ENCODE measurements at regions not wholly inside any gene's neighbourhood (a gene's known extent, or its start where the extent isn't known, plus 50 kb on each side); places are given as distances from the start of the nearest gene placed in this dataset.

GRCh38 chr7:31236868-31237267 is 103.7 kb downstream of the NEUROD6 start:
- 47% methylated on average over 6 of the region's 6 CpGs for WGBS (ENCODE audit: missing lambda C conversion rate)
- no peak for DNase-seq (ENCODE audit: low read depth in 1 of 2, low spot score in 1 of 2)
- H3K27ac ChIP-seq, result no peak overlapping the region
- H3K4me3 ChIP-seq, result no peak overlapping the region
- H3K4me1 ChIP-seq, result no peaks in the 10 kb centered on the region
- no peak for TF ChIP-seq ZC3H11A (IDR thresholded peaks at IDR 0.05)
- TF ChIP-seq TP53 (CRISPR knock-in tag; IDR thresholded peaks at IDR 0.05), result no peak
- TF ChIP-seq HDAC2 (IDR thresholded peaks at IDR 0.05), result no peak
- TF ChIP-seq, protein P1, sequence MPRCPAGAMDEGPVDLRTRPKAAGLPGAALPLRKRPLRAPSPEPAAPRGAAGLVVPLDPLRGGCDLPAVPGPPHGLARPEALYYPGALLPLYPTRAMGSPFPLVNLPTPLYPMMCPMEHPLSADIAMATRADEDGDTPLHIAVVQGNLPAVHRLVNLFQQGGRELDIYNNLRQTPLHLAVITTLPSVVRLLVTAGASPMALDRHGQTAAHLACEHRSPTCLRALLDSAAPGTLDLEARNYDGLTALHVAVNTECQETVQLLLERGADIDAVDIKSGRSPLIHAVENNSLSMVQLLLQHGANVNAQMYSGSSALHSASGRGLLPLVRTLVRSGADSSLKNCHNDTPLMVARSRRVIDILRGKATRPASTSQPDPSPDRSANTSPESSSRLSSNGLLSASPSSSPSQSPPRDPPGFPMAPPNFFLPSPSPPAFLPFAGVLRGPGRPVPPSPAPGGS (IDR thresholded peaks at IDR 0.05), result no peak
- TF ChIP-seq CHD4 (IDR thresholded peaks at IDR 0.05; ENCODE audit: borderline replicate concordance), result no peak
- no peak for TF ChIP-seq HMGXB4 (CRISPR knock-in tag; IDR thresholded peaks at IDR 0.05; ENCODE audit: borderline replicate concordance)
- TF ChIP-seq EHF (CRISPR knock-in tag; IDR thresholded peaks at IDR 0.05), result no peak
- TF ChIP-seq MAZ (IDR thresholded peaks at IDR 0.05; ENCODE audit: borderline replicate concordance, low read depth, low read length), result no peak
- no peak for TF ChIP-seq CHD2 (IDR thresholded peaks at IDR 0.05; ENCODE audit: low read length, partially characterized antibody)
- no peak for TF ChIP-seq POLR2A (IDR thresholded peaks at IDR 0.05; ENCODE audit: low read length)
- TF ChIP-seq RCOR1 (IDR thresholded peaks at IDR 0.05; ENCODE audit: low read depth, low read length), result no peak
- TF ChIP-seq POLR2AphosphoS2 (conservative IDR thresholded peaks at IDR 0.05; ENCODE audit: low read length), result no peak
- TF ChIP-seq MYC (IDR thresholded peaks at IDR 0.05; ENCODE audit: borderline replicate concordance, low read length), result no peak
- TF ChIP-seq E2F6 (IDR thresholded peaks at IDR 0.05; ENCODE audit: borderline replicate concordance, low read depth), result no peak
- no peak for TF ChIP-seq CBX2 (IDR thresholded peaks at IDR 0.05; ENCODE audit: borderline replicate concordance, low read depth)
- no peak for TF ChIP-seq RFX5 (IDR thresholded peaks at IDR 0.05)
- no peak for TF ChIP-seq MAFK (IDR thresholded peaks at IDR 0.05; ENCODE audit: partially characterized antibody)
- TF ChIP-seq HOXB13 (CRISPR knock-in tag; IDR thresholded peaks at IDR 0.05; ENCODE audit: low read depth), result no peak
- TF ChIP-seq BHLHE40 (IDR thresholded peaks at IDR 0.05; ENCODE audit: low read depth, low read length), result no peak
- no peak for FAIRE-seq
- H3K4me2 ChIP-seq, result no peak overlapping the region
- H3K9me3 ChIP-seq, result no peaks in the 10 kb centered on the region
- ChIA-PET POLR2A (no interaction called here), CTCF (interaction anchor here (0.6 to 0.9 kb wide), 4 partner anchors 17 to 968 kb away, joined by 3 read pairs; no protein-coding TSS in a partner anchor)
- ATAC-seq, result no peak

- no peak overlapping the region for H3K4me2 ChIP-seq
- H3K4me3 ChIP-seq, result no peak overlapping the region
- FAIRE-seq (no peak), ATAC-seq (no peak), DNase-seq (ENCODE audit: low read depth in 1 of 2, low spot score in 1 of 2) (no peak)
- ChIA-PET POLR2A (no interaction called here), CTCF (interaction anchor here (0.7 kb wide), 1 partner anchor 456 kb away, joined by 3 read pairs; no protein-coding TSS in a partner anchor)
- H3K27ac ChIP-seq, result no peak overlapping the region
- H3K4me1 ChIP-seq, result no peaks in the 10 kb centered on the region
- TF ChIP-seq HEYL (CRISPR knock-in tag; IDR thresholded peaks at IDR 0.05), result no peak
- no peak for TF ChIP-seq MAX (IDR thresholded peaks at IDR 0.05)
- no peak for TF ChIP-seq RNF2 (IDR thresholded peaks at IDR 0.05; ENCODE audit: borderline replicate concordance, low read depth)
- TF ChIP-seq, protein P2, sequence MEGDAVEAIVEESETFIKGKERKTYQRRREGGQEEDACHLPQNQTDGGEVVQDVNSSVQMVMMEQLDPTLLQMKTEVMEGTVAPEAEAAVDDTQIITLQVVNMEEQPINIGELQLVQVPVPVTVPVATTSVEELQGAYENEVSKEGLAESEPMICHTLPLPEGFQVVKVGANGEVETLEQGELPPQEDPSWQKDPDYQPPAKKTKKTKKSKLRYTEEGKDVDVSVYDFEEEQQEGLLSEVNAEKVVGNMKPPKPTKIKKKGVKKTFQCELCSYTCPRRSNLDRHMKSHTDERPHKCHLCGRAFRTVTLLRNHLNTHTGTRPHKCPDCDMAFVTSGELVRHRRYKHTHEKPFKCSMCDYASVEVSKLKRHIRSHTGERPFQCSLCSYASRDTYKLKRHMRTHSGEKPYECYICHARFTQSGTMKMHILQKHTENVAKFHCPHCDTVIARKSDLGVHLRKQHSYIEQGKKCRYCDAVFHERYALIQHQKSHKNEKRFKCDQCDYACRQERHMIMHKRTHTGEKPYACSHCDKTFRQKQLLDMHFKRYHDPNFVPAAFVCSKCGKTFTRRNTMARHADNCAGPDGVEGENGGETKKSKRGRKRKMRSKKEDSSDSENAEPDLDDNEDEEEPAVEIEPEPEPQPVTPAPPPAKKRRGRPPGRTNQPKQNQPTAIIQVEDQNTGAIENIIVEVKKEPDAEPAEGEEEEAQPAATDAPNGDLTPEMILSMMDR (IDR thresholded peaks at IDR 0.05), result no peak
- no peak for TF ChIP-seq KDM1A (IDR thresholded peaks at IDR 0.05; ENCODE audit: low read depth)
- TF ChIP-seq EHMT2 (IDR thresholded peaks at IDR 0.05; ENCODE audit: low read depth), result no peak
- no peak for TF ChIP-seq CBX8 (IDR thresholded peaks at IDR 0.05)
- no peak for TF ChIP-seq HOXB13 (CRISPR knock-in tag; IDR thresholded peaks at IDR 0.05; ENCODE audit: low read depth)
- TF ChIP-seq ZC3H11A (IDR thresholded peaks at IDR 0.05), result no peak
- TF ChIP-seq, protein P3, sequence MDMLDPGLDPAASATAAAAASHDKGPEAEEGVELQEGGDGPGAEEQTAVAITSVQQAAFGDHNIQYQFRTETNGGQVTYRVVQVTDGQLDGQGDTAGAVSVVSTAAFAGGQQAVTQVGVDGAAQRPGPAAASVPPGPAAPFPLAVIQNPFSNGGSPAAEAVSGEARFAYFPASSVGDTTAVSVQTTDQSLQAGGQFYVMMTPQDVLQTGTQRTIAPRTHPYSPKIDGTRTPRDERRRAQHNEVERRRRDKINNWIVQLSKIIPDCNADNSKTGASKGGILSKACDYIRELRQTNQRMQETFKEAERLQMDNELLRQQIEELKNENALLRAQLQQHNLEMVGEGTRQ (IDR thresholded peaks at IDR 0.05), result no peak
- 51% methylated on average over 9 of the region's 9 CpGs for WGBS (ENCODE audit: missing lambda C conversion rate)
- no peaks in the 10 kb centered on the region for H3K9me3 ChIP-seq
These were observed 105.5 kb downstream of the NEUROD6 start for GRCh38 chr7:31234836-31235605.

Measured in A549 (cell line).